ENCODE measurements at regions not wholly inside any gene's neighbourhood (a gene's known extent, or its start where the extent isn't known, plus 50 kb on each side); places are given as distances from the start of the nearest gene placed in this dataset.

- TF ChIP-seq POLR2A (IDR thresholded peaks at IDR 0.05) (no peak), EP300 (IDR thresholded peaks at IDR 0.05) (no peak), CTCF (IDR thresholded peaks at IDR 0.05) (no peak)
Observed at GRCh38 chr13:74251778-74252519, 117.7 kb upstream of the KLF12 start.

All from ovary (tissue), 3 donors.